K562 (cell line): ENCODE measurements at regions not wholly inside any gene's neighbourhood (a gene's known extent, or its start where the extent isn't known, plus 50 kb on each side); places are given as distances from the start of the nearest gene placed in this dataset.

Source experiments
- ARHGAP35 ChIP-seq: fragments of 450-650 bp; IDR thresholded peaks from 2 replicates; pipeline ENCODE4 v1.6.1; 2018; ENCODE audit not compliant: partially characterized antibody
- ARID4B ChIP-seq: sonication (generic); formaldehyde crosslinking; IDR thresholded peaks from 2 replicates; pipeline ENCODE4 v1.8.0; 2022; ENCODE audit warnings: mild to moderate bottlenecking, missing genetic modification reagents
- CAMTA2 ChIP-seq: fragments of 250-450 bp; sonication (Bioruptor Pico); conservative IDR thresholded peaks from 2 replicates; pipeline ENCODE4 v1.5.1; 2022
- DACH1 ChIP-seq: fragments of 450-650 bp; IDR thresholded peaks from 2 replicates; pipeline ENCODE4 v1.6.1; 2018; ENCODE audit not compliant: partially characterized antibody
- GTF2A2 ChIP-seq: IDR thresholded peaks from 2 replicates; pipeline ENCODE4 v1.6.1; 2016; ENCODE audit warnings: mild to moderate bottlenecking, missing genetic modification characterization, missing compliant biosample characterization
- HIVEP1 ChIP-seq: fragments of 250-450 bp; sonication (Bioruptor Pico); IDR thresholded peaks from 2 replicates; pipeline ENCODE4 v1.4.0; 2020; ENCODE audit warnings: mild to moderate bottlenecking
- IRF1 ChIP-seq: sonication (generic); formaldehyde crosslinking; IDR thresholded peaks from 2 replicates; pipeline ENCODE4 v1.8.0; 2022; ENCODE audit warnings: missing genetic modification reagents, mild to moderate bottlenecking, borderline replicate concordance
- KDM2B ChIP-seq: fragments of 250-450 bp; sonication (Bioruptor Pico); IDR thresholded peaks from 2 replicates; pipeline ENCODE4 v1.8.0; 2021; ENCODE audit warnings: mild to moderate bottlenecking, moderate library complexity
- NR2F6 ChIP-seq: fragments of 450-650 bp; formaldehyde crosslinking; IDR thresholded peaks from 2 replicates; pipeline ENCODE4 v1.4.0; 2020; ENCODE audit warnings: mild to moderate bottlenecking
- POU5F1 ChIP-seq: fragments of 150-350 bp; IDR thresholded peaks from 2 replicates; pipeline ENCODE4 v1.6.1; 2014; ENCODE audit warnings: borderline replicate concordance, low read length, low read depth, mild to moderate bottlenecking; ENCODE audit not compliant: partially characterized antibody
- PREB ChIP-seq: sonication (generic); formaldehyde crosslinking; IDR thresholded peaks from 2 replicates; pipeline ENCODE4 v1.8.1; 2023; ENCODE audit warnings: mild to moderate bottlenecking, missing genetic modification reagents
- SMAD3 ChIP-seq: fragments of 450-650 bp; formaldehyde crosslinking; conservative IDR thresholded peaks from 2 replicates; pipeline ENCODE4 v1.4.0; 2020; ENCODE audit warnings: mild to moderate bottlenecking
- TAF15 ChIP-seq: fragments of 200-400 bp; formaldehyde crosslinking; IDR thresholded peaks from 2 replicates; pipeline ENCODE4 v1.6.1; 2017; ENCODE audit warnings: mild to moderate bottlenecking, low read depth, low read length, moderate library complexity
- ZBTB49 ChIP-seq: sonication (generic); formaldehyde crosslinking; IDR thresholded peaks from 2 replicates; pipeline ENCODE4 v1.8.0; 2022; ENCODE audit warnings: missing genetic modification reagents, mild to moderate bottlenecking, borderline replicate concordance
- ZNF3 ChIP-seq: fragments of 250-450 bp; sonication (Bioruptor Pico); IDR thresholded peaks from 2 replicates; pipeline ENCODE4 v1.5.0; 2021; ENCODE audit warnings: mild to moderate bottlenecking, moderate library complexity

DNA sequence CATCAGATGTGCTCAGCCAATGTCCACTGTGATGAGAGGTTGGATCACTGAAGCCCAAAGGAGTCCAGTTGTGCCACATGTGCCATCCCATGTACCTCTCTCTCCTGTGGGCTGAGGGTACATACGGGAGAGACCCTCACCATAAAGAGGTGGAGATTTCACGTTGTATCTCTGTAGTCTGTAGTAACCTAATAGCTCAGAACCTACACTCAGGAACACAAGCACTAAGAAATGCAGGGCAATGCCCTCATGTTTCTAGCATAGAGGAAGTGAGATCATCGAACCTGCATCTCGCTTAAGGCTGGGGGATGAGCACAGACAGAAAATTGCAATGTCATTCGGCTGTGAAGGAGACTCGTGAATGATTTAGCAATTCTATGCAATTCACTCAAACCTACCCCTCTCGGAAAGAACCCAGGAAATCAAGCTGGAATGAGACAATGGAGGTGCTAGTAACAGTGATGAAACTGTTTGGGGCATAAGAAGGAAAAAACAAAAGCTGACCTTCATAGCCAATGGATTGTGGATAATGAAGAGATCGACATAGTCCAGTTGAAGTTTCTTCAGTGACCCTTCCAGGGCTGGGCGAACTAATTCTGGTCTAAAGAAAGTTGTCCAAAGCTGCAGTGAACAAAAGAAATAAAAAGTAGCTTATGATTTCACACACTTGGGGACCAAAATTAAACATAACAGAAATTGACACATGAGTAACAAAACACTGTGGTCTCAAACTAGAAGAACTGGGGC is 80.3 kb upstream of the UCN3 start (continued):
- TF ChIP-seq PREB (CRISPR knock-in tag): no peak
- TF ChIP-seq DACH1: no peak
- TF ChIP-seq POU5F1: no peak
- TF ChIP-seq ZNF3 (CRISPR knock-in tag): no peak
- TF ChIP-seq KDM2B (CRISPR knock-in tag): no peak
- TF ChIP-seq SMAD3 (CRISPR knock-in tag): no peak
- no peak for TF ChIP-seq HIVEP1 (CRISPR knock-in tag)
- no peak for TF ChIP-seq ZBTB49 (CRISPR knock-in tag)
- TF ChIP-seq IRF1 (CRISPR knock-in tag): no peak
- TF ChIP-seq ARID4B (CRISPR knock-in tag): no peak
- TF ChIP-seq TAF15: no peak
- no peak for TF ChIP-seq ARHGAP35
- no peak for TF ChIP-seq GTF2A2 (tag)
- TF ChIP-seq CAMTA2: no peak
- TF ChIP-seq NR2F6 (CRISPR knock-in tag): no peak
